ENCODE measurements at regions not wholly inside any gene's neighbourhood (a gene's known extent, or its start where the extent isn't known, plus 50 kb on each side); places are given as distances from the start of the nearest gene placed in this dataset.

- no peak overlapping the region for H3K4me3 ChIP-seq (ENCODE audit: low read depth, low read length)
- no peak for TF ChIP-seq CTCF (IDR thresholded peaks at IDR 0.05; ENCODE audit: borderline replicate concordance, insufficient read depth, low read depth, low read length)
Measured at GRCh38 chr1:238119861-238120260, 229.1 kb upstream of the ZP4 start.

- no peak for TF ChIP-seq CTCF (IDR thresholded peaks at IDR 0.05; ENCODE audit: borderline replicate concordance, insufficient read depth, low read depth, low read length)
- H3K4me3 ChIP-seq (ENCODE audit: low read depth, low read length): no peak overlapping the region
Measured at GRCh38 chr1:238119060-238119459, 228.3 kb upstream of the ZP4 start.

GRCh38 chr1:238115852-238116251 lies 225.1 kb upstream of the ZP4 start:
- TF ChIP-seq CTCF (IDR thresholded peaks at IDR 0.05; ENCODE audit: borderline replicate concordance, insufficient read depth, low read depth, low read length): no peak
- no peak overlapping the region for H3K4me3 ChIP-seq (ENCODE audit: low read depth, low read length)

GRCh38 chr1:238112952-238113621 lies 222.4 kb upstream of the ZP4 start:
- no peak for TF ChIP-seq CTCF (IDR thresholded peaks at IDR 0.05; ENCODE audit: borderline replicate concordance, insufficient read depth, low read depth, low read length)
- H3K4me3 ChIP-seq (ENCODE audit: low read depth, low read length): no peak overlapping the region

- no peak overlapping the region for H3K4me3 ChIP-seq (ENCODE audit: low read depth, low read length)
- no peak for TF ChIP-seq CTCF (IDR thresholded peaks at IDR 0.05; ENCODE audit: borderline replicate concordance, insufficient read depth, low read depth, low read length)
Measured at GRCh38 chr1:238111516-238111915, 220.8 kb upstream of the ZP4 start.

- no peak overlapping the region for H3K4me3 ChIP-seq (ENCODE audit: low read depth, low read length)
- no peak for TF ChIP-seq CTCF (IDR thresholded peaks at IDR 0.05; ENCODE audit: borderline replicate concordance, insufficient read depth, low read depth, low read length)
Measured at GRCh38 chr1:238111081-238111480, 220.4 kb upstream of the ZP4 start.

GRCh38 chr1:238108417-238108816 lies 217.7 kb upstream of the ZP4 start:
- no peak for TF ChIP-seq CTCF (IDR thresholded peaks at IDR 0.05; ENCODE audit: borderline replicate concordance, insufficient read depth, low read depth, low read length)
- H3K4me3 ChIP-seq (ENCODE audit: low read depth, low read length): no peak overlapping the region

Data from GM12875 (cell line).